Upper lobe of left lung (tissue), 6 donors: ENCODE measurements at regions not wholly inside any gene's neighbourhood (a gene's known extent, or its start where the extent isn't known, plus 50 kb on each side); places are given as distances from the start of the nearest gene placed in this dataset.

Experiments
- ATAC-seq, 2 donors: fragments of 200-7000 bp; cut with Tn5 transposase; one replicate each; pipeline ENCODE4 v1.9.1; 2022; ENCODE audit warnings: mild to moderate bottlenecking in 2 of 2, moderate library complexity in 2 of 2; ENCODE audit not compliant: low FRiP score in 2 of 2
- DNase-seq, 2 donors: peaks; one replicate each; pipeline ENCODE4 v3.0.0-alpha.2; 2019 to 2020
- H3K27ac ChIP-seq, 4 donors: fragments of 200-600 bp; sonication (generic); one replicate each; pipeline ENCODE4 v1.5.1; 2016 to 2019
- H3K27me3 ChIP-seq, 4 donors: fragments of 200-600 bp; sonication (generic); one replicate each; pipeline ENCODE4 v1.5.1; 2017 to 2019
- H3K36me3 ChIP-seq, 4 donors: fragments of 200-600 bp; sonication (generic); one replicate each; pipeline ENCODE4 v1.5.1; 2016 to 2019
- H3K4me1 ChIP-seq, 4 donors: fragments of 200-600 bp; sonication (generic); one replicate each; pipeline ENCODE4 v1.5.1; 2018 to 2019
- H3K4me3 ChIP-seq, 4 donors: fragments of 200-600 bp; sonication (generic); one replicate each; pipeline ENCODE4 v1.5.1; 2017 to 2019; ENCODE audit warnings: mild to moderate bottlenecking in 2 of 4, moderate library complexity in 1 of 4
- H3K9me3 ChIP-seq, 4 donors: fragments of 200-600 bp; sonication (generic); one replicate each; pipeline ENCODE4 v1.5.1; 2018 to 2019
- EP300 ChIP-seq, 4 donors: sonication (generic); formaldehyde crosslinking; IDR thresholded peaks; one replicate each; pipeline ENCODE4 v1.5.1; 2017; ENCODE audit warnings: antibody characterized with exemption in 4 of 4, control low read depth in 2 of 4
- POLR2A ChIP-seq, 4 donors: fragments of 450-650 bp; IDR thresholded peaks; one replicate each; pipeline ENCODE4 v1.5.1; 2016 to 2017; ENCODE audit warnings: antibody characterized with exemption in 4 of 4, mild to moderate bottlenecking in 2 of 4
- POLR2AphosphoS5 ChIP-seq, 2 donors: sonication (generic); formaldehyde crosslinking; IDR thresholded peaks; one replicate each; pipeline ENCODE4 v1.5.1; 2017; ENCODE audit warnings: antibody characterized with exemption in 2 of 2
- WGBS, 2 donors: methylation state at CpG; one replicate each; pipeline ENCODE4 v1.1.5; 2017 to 2018; 5-methylcytosine and 5-hydroxymethylcytosine counted together
- TF ChIP-seq, protein P1 (sequence below), 6 experiments: fragments of 450-650 bp in 4 of 6; fragments of 200-600 bp in 2 of 6; sonication (generic) in 2 of 6; IDR thresholded peaks; one replicate each; pipeline ENCODE4 v1.5.1; 2016 to 2019; ENCODE audit warnings: antibody characterized with exemption in 6 of 6
- donor health status: DM: no; HTN: no; CAD: no; lungs with moderate emphysema.
- donor health status: DM: no; HTN: yes; CAD: no; lungs with severe emphysema.

DNA sequence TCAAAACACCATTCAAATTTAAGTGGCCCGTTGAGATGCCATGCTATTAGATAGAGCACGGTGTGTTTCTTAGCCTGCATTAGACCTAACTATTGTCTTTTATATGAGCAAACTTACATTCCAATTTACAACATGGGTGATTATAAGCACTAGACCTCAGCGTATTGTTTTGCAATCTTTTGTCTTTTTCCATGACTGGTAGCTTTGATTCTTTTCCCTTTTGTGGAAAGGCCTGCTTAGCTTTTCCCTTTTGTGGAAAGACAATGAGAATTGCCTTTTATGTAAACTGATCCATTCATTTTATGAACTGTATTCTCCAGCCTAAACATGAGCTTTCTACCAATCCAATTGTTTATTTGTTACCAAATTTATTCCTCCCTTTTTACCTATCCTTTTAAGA is 823.1 kb downstream of the CCSER2 start:
- WGBS, 2 donors, result 72 to 73% methylated on average over 3 of the region's 3 CpGs

DNA sequence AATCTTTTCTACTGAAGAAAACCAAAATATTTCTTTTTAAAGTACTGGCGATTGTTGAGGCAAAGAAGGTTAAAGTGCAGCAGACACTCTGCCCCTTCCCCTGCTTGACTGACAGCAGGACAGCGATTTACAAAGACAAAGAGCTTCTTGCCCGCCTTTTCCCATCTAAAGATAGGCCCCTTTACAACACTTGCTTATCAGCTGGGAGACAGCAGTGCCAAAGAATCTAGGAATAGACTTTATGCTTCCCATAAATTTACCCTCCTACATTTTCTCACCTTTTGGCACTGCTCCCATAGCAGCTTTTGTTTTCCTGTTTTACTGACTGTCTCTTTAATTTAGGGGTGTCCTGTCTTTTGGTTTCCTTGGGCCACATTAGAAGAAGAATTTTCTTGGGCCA is 824.1 kb downstream of the CCSER2 start:
- ATAC-seq (no peak), DNase-seq (no peak)
- Histone ChIP-seq H3K9me3 (no peaks in the 10 kb centered on the region), H3K36me3 (no peaks in the 10 kb centered on the region), H3K4me3 (no peak overlapping the region), H3K27ac (peak overlapping the region in 1 of 4 donors; percentile 12), H3K4me1 (peaks cover 0 to 4% (median 0%) of the 10 kb centered on the region in 4 donors), H3K27me3 (no peaks in the 10 kb centered on the region)
- 46 to 56% methylated on average over 3 of the region's 3 CpGs for WGBS, 2 donors
- TF ChIP-seq EP300 (IDR thresholded peaks at IDR 0.05) (no peak), POLR2A (IDR thresholded peaks at IDR 0.05) (no peak), POLR2AphosphoS5 (IDR thresholded peaks at IDR 0.05) (no peak)
- TF ChIP-seq, protein P1, sequence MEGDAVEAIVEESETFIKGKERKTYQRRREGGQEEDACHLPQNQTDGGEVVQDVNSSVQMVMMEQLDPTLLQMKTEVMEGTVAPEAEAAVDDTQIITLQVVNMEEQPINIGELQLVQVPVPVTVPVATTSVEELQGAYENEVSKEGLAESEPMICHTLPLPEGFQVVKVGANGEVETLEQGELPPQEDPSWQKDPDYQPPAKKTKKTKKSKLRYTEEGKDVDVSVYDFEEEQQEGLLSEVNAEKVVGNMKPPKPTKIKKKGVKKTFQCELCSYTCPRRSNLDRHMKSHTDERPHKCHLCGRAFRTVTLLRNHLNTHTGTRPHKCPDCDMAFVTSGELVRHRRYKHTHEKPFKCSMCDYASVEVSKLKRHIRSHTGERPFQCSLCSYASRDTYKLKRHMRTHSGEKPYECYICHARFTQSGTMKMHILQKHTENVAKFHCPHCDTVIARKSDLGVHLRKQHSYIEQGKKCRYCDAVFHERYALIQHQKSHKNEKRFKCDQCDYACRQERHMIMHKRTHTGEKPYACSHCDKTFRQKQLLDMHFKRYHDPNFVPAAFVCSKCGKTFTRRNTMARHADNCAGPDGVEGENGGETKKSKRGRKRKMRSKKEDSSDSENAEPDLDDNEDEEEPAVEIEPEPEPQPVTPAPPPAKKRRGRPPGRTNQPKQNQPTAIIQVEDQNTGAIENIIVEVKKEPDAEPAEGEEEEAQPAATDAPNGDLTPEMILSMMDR (IDR thresholded peaks at IDR 0.05), result no peak

More for the DNA sequence above, 823.1 kb downstream of the CCSER2 start:
- Histone ChIP-seq H3K4me3 (no peak overlapping the region), H3K36me3 (no peaks in the 10 kb centered on the region), H3K27me3 (no peaks in the 10 kb centered on the region), H3K27ac (no peak overlapping the region), H3K4me1 (peaks cover 0 to 6% (median 0%) of the 10 kb centered on the region in 4 donors), H3K9me3 (no peaks in the 10 kb centered on the region)
- TF ChIP-seq EP300 (IDR thresholded peaks at IDR 0.05), result no peak
- TF ChIP-seq, protein P1 (IDR thresholded peaks at IDR 0.05), result no peak
- no peak for TF ChIP-seq POLR2AphosphoS5 (IDR thresholded peaks at IDR 0.05)
- no peak for TF ChIP-seq POLR2A (IDR thresholded peaks at IDR 0.05)
- DNase-seq (no peak), ATAC-seq (no peak)

DNA sequence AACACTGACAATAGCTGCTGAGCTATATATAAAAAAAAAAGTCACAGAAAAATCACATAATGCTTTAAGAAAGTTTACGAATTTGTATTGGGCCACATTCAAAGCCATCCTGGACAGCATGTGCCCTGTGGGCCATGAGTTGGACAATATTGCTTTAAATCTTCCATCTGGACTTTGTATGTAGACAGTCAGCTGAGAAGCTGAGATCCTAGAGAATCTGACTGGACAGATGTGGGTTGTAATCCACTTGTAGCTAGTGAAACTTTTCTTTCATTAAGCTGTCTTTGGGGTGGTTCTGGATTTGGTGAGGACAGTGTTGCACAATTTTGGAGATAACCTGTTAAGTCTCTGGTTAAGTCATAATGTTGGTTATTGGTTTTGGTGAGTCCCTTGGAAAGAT is 824.5 kb downstream of the CCSER2 start:
- no peak for DNase-seq
- H3K9me3 ChIP-seq, result no peaks in the 10 kb centered on the region
- no peaks in the 10 kb centered on the region for H3K4me1 ChIP-seq
- TF ChIP-seq POLR2A (IDR thresholded peaks at IDR 0.05) (no peak), POLR2AphosphoS5 (IDR thresholded peaks at IDR 0.05) (no peak), EP300 (IDR thresholded peaks at IDR 0.05) (no peak)
- TF ChIP-seq, protein P1 (IDR thresholded peaks at IDR 0.05), result no peak
- H3K4me3 ChIP-seq, result no peak overlapping the region
- no peak for ATAC-seq
- H3K27me3 ChIP-seq, result no peaks in the 10 kb centered on the region
- H3K27ac ChIP-seq, result no peak overlapping the region
- H3K36me3 ChIP-seq, result no peaks in the 10 kb centered on the region
- 81 to 83% methylated on average over 1 of the region's 1 CpG for WGBS, 2 donors

DNA sequence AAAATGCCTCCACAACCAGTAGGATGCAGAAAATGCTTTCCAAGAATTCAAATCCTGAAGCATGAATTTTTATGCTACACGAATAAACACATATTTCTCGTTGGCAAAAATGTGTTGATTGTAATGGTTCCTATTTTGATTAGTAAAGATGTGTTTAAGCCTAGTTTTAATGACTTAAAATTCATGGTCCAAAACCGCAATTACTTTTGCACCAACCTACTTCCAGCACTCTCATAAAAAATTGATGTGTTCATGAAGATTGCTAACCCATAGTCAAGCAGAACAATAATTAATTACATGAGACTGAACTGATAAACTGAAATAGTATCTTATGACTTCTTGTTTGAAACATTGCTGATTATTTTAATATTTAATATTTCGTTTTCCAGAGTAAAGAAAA is 828.8 kb downstream of the CCSER2 start:
- WGBS, 2 donors, result 87 to 91% methylated on average over 4 of the region's 4 CpGs
- Histone ChIP-seq H3K9me3 (no peaks in the 10 kb centered on the region), H3K4me3 (no peak overlapping the region), H3K27ac (no peak overlapping the region), H3K27me3 (no peaks in the 10 kb centered on the region), H3K36me3 (no peaks in the 10 kb centered on the region), H3K4me1 (no peaks in the 10 kb centered on the region)
- no peak for ATAC-seq
- TF ChIP-seq POLR2AphosphoS5 (IDR thresholded peaks at IDR 0.05), result no peak
- no peak for TF ChIP-seq POLR2A (IDR thresholded peaks at IDR 0.05)
- TF ChIP-seq, protein P1 (IDR thresholded peaks at IDR 0.05), result no peak
- TF ChIP-seq EP300 (IDR thresholded peaks at IDR 0.05), result no peak
- no peak for DNase-seq

DNA sequence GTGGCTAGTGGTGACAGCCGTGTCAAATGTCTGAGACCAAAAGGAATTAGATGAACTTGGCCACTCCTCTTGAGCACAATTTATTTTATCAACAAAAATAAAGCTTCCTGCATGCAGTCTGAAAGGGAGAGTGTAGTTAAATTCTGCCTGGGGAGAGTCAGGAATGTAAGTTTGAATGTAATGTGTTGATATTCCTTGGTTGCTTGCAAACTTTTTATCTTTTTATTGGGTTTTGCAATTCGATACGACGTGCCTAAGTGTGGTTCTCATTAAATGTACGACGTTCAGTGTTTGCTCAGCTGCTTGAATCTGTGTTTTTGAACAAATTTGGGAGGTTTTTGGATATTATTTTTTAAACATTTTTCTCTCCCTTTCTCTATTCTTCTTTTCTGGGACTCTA is 839.9 kb downstream of the CCSER2 start:
- TF ChIP-seq EP300 (IDR thresholded peaks at IDR 0.05), result no peak
- no peak for TF ChIP-seq POLR2A (IDR thresholded peaks at IDR 0.05)
- no peak for TF ChIP-seq POLR2AphosphoS5 (IDR thresholded peaks at IDR 0.05)
- TF ChIP-seq, protein P1 (IDR thresholded peaks at IDR 0.05), result no peak
- no peak for DNase-seq
- Histone ChIP-seq H3K4me3 (no peak overlapping the region), H3K27ac (no peak overlapping the region), H3K9me3 (no peaks in the 10 kb centered on the region), H3K4me1 (peaks cover 0 to 3% (median 1%) of the 10 kb centered on the region in 4 donors), H3K36me3 (no peaks in the 10 kb centered on the region), H3K27me3 (no peaks in the 10 kb centered on the region)
- ATAC-seq, result no peak
- 62 to 70% methylated on average over 6 of the region's 6 CpGs for WGBS, 2 donors
